Stromal cell of bone marrow (primary cell): ENCODE measurements at regions not wholly inside any gene's neighbourhood (a gene's known extent, or its start where the extent isn't known, plus 50 kb on each side); places are given as distances from the start of the nearest gene placed in this dataset.
"Not testable (repeated sequence)": the region's sequence is repeated elsewhere in the genome, so short reads cannot be mapped to it uniquely, and the experiment has no call there.

Experiments
- DNase-seq: peaks from one replicate; pipeline ENCODE4 v3.0.0-alpha.2; 2012; ENCODE audit warnings: low read depth

DNA sequence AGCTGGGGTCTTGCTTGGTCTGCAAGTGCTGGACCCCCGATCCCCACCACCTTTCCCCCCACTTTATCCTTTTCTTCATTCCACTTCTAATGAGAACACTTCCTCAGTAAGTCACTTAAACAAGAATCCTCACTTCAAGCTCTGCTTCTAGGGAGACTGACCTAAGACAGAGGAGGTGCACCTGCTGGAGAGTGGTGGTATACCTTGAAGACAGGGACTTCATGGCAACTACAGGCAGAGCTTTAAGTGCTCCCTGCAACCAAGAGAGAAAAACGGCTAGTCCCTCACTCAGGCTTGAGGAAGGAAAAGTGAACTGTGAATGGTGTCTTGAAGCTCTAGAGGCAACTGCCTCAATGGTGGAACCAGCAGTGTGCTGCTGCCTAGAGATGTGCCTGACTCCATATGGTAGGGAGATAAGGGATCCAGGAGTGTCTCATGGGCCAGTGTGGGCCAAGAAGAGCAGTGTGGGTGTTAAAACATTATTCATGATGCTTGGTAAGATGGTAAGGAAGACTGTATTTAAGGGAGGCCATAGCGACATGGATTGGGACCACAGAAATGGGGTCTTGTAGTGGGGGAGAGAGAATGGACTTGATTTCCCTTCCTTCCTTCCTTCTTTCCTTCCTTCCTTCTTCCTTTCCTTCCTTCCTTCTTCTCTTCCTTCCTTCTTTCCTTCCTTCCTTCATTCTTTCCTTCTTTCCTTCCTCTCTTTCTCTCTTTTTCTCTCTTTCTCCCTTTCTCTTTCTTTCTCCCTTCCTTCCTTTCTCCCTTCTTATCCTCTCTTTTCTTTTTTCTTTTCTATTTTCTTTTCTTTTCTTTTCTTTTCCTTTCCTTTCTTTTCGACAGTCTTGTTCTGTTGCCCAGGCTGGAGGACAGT, 96.2 kb upstream of the NAP1L1 start:
- DNase-seq, result no peak

DNA sequence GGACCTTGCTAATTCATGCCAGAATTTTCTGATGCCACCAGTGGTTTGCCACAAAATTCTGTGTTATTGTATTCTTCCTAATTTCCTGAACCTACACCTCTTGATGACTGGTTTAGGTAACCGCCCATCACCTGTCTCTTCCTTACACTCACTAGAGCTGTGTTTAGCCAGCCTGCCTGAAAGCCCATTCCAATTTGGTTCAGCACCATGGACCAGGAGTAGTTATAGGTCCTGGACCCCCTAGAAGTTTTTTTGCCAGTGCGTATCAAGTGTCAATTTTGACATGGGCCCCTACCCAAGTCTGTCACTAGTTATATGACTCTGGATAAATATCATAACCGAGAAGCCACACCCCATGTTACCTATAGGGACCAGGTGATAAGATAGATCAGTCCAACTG, 94.0 kb upstream of the NAP1L1 start:
- DNase-seq, result no peak

DNA sequence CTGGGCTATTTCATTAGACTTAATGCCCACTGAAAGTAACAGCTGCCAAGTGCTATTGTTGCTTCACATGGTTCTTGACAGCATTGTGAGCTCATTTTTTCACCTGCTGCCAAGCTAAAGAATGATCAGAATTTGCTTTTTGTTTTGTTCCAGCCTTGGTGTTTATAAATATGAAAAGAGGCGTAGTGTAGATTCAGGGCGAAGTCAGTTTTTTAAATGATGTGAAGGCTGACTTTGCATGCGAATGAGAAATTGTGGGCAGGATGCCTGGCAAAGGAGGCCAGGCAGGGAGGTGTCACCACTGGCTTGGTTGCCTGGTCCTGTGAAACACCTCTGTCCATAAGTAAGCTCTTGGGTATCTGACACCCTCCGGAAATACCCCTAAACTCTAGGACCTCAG, 93.3 kb upstream of the NAP1L1 start:
- DNase-seq, result no peak

DNA sequence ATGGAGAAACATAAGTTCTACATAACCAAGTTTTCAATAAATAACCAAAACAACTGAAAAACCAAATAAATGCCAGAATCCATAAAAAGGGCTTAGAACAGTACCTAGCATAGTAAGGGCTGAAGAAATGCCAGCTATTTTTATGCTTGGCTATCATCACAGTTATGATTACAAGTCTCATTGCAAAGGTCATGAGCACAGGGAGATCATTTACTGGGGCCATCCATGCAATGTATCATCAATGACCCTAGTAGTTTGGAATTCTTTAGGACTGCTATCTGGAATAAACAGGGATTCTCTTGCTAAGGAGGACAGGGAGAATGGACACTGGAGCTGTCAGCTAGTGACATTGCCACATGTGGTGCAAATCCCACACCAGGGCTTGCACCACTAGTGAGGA, 92.5 kb upstream of the NAP1L1 start:
- no peak for DNase-seq

DNA sequence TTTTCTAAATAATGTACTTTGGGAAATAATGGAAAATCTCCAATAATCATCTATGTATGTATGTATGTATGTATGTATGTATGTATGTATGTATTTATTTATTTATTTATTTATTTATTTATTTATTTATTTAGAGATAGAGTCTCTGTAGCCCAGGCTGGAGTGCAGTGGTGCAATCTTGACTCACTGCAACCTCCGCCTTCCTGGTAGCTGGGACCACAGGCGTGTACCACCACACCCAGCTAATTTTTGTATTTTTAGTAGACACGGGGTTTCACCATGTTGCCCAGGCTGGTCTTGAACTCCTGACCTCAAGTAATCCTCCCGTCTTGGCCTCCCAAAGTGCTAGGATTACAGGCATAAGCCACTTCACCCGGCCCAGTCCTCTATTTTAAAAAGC, 91.5 kb upstream of the NAP1L1 start:
- not testable (repeated sequence) for DNase-seq

- no peak for DNase-seq
These were observed 89.3 kb upstream of the NAP1L1 start for GRCh38 chr12:76173756-76174155.

DNA sequence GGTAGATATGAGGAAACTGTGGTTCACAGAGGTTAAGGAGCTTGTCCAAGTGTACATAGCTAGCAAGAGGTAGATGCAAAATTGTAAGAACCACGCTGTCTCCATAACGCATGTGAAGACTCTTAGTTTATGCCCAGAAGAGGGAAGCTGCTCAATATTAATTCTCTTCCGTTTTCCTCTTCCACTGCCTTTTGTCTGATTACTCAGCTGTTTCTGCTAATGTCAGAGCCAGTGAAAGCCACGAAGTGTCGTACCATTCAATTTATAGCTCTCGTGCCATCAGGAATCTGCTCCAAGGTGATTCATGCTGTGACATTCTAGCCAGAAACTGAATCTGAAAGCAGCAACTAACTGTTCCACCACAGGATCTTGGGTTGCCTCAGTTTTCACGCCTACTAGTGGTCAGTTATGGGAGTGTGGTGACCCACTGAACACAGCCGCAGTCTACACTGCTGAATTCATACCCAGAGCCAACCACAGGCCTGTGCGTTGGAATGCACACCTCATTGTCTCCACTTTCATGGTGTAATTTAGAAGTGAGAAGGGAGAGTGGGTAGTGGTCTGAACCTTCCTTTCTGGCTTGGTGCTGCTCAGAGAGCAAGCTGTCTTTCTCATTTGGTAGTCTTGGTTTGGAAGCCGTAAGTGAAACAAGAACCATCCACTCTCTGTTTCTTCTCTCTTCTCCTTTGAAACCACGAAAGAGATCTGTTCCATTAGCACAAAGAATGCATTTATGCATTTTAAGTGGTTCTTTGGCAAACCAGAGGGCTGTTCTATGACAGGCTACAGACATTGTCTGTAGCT, 74.2 kb upstream of the NAP1L1 start:
- peak; percentile 82 for DNase-seq

- no peak for DNase-seq
These were observed 72.2 kb upstream of the NAP1L1 start for GRCh38 chr12:76156726-76157125.

- no peak for DNase-seq
These were observed 71.8 kb upstream of the NAP1L1 start for GRCh38 chr12:76156314-76156713.

DNA sequence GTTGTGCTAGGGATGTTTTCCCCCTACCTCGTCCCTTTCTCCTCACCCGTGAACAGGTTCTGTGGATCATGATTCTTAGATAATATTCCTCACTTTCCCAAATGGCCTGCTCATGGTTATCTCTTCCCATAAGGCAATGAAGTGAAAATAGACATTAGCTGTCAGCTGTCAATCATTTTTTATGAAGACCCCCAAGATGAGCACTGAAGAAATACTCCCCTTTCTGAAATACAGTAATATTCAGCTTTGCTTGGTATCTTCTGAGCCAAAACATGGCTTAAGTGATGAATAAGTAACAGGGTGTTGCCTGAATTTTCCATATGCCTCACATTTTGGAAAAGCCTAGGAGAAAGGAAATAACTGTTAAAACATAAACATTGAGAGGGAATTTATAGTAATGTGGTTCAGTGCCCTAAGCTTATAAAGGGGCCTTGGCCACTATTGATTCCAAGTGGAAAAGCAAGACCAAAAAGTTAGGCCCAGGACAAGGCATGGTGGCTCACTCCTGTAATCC, 70.7 kb upstream of the NAP1L1 start:
- no peak for DNase-seq

- DNase-seq, result no peak
These were observed 69.1 kb upstream of the NAP1L1 start for GRCh38 chr12:76153616-76154015.

DNA sequence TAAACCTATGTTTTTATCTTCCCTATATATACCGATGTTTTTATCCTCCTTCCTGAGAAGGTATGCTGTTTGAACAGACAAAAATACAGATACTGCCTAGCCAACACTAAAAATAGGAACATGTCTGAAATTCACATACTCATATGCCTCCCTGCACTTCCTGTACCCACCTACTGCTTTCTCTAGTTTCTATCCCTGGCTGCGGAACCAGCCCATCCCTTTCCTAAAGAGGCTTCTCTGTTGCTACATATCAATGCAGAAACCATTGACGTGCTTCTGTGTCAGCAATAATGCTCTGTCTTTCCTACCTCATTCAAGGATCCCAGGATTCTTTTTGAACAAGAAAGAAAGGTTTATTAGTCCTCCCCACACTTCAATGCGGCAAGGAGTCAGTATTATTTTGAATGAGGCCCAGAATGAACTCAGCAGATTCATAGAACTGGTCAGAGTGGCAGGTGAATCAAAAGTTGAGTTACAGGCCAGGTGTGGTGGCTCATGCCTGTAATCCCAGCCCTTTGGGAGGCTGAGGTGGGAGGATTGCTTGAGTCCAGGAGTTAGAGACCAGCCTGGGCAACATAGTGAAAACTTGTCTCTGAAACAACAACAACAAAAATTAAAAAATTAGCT, 67.8 kb upstream of the NAP1L1 start:
- DNase-seq, result no peak

GRCh38 chr12:76144245-76144549, 59.7 kb upstream of the NAP1L1 start:
- DNase-seq, result no peak

DNA sequence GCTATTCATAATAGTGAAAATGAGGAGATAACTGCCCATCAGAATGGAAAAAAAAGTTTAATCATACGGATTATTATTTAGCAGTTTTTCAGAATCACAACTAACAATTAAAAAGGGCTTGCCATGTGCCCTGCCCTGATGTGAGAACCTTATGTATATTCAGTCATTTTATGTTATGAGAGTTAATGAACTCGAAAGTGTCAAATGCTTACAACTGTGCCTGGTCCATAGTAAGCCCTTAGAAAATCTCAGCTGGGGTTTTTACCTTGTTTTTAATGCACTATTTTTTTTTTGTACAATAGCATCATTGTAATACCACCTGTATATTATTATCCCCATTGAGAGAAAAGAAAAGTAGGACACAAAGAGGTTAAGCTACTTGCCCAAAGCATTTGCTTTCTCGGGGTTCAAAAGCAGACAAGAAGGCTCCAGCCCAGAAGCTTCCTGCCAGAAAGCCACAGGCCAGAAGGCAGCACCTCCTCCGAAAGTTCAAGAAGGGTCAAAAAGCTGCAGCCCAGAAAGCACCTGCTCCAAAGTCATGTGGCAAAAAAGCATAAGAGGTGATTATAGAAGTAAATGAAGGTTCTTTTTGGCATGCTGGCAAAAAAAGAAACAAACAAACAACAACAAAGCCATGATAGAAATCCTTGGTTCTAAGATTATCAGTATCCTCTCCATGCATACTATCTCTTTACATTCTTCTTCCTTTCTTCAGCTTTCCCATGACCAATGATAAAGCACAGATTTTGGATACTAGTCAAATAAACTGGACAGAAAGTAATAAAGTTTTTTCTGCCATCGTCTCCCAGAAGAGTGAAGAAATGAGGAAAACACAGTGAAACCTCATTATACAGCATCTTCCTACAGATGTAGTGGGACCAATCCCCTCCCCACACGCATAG, 59.1 kb upstream of the NAP1L1 start:
- DNase-seq, result no peak

DNA sequence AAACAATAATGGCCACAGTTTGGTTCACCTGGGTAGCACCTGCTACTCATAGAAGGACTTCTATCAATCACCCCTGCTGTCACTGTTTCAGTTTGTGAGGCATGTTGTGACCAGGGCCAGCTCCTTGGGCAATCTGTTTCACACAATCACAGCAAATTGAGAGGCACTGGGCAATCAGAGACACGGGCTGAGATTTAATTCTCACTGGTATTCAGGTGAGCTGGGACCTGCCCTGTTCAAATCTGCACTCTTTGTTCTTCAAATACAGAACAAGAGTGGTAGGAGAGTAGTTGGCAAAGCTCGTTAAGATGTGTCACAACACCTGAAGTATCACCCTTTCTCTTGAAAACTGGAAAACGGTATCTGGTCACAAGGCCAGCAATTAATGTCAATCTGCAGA, 57.8 kb upstream of the NAP1L1 start:
- DNase-seq, result no peak

GRCh38 chr12:76138656-76139055, 54.2 kb upstream of the NAP1L1 start:
- no peak for DNase-seq

- DNase-seq, result no peak
These were observed 53.1 kb upstream of the NAP1L1 start for GRCh38 chr12:76137606-76138005.

- no peak for DNase-seq
These were observed 51.0 kb upstream of the NAP1L1 start for GRCh38 chr12:76135456-76135855.
